ENCODE measurements at regions not wholly inside any gene's neighbourhood (a gene's known extent, or its start where the extent isn't known, plus 50 kb on each side); places are given as distances from the start of the nearest gene placed in this dataset.

GRCh38 chr2:181367906-181368435 lies 89.2 kb upstream of the ITGA4 start:
- TF ChIP-seq CTCF (IDR thresholded peaks at IDR 0.05; ENCODE audit: low read depth, low read length, missing input control) (no peak), MAX (IDR thresholded peaks at IDR 0.05) (no peak), RAD21 (IDR thresholded peaks at IDR 0.05) (no peak), EGR1 (IDR thresholded peaks at IDR 0.05; ENCODE audit: low read depth in 2 of 2) (no peak), FOXA2 (IDR thresholded peaks at IDR 0.05) (no peak), SP1 (IDR thresholded peaks at IDR 0.05) (no peak), ATF3 (IDR thresholded peaks at IDR 0.05) (no peak)
